ENCODE measurements at regions not wholly inside any gene's neighbourhood (a gene's known extent, or its start where the extent isn't known, plus 50 kb on each side); places are given as distances from the start of the nearest gene placed in this dataset.
"Not testable (repeated sequence)": the region's sequence is repeated elsewhere in the genome, so short reads cannot be mapped to it uniquely, and the experiment has no call there.

- no peak for DNase-seq
Observed at GRCh38 chr5:92543201-92543600, 1037.8 kb downstream of the NR2F1-AS1 start.

- DNase-seq: not testable (repeated sequence)
Observed at GRCh38 chr5:92542017-92542416, 1039.0 kb downstream of the NR2F1-AS1 start.

GRCh38 chr5:92527311-92528078 is 1053.5 kb downstream of the NR2F1-AS1 start:
- DNase-seq: no peak

GRCh38 chr5:92525131-92525530 is 1055.9 kb downstream of the NR2F1-AS1 start:
- no peak for DNase-seq

DNA sequence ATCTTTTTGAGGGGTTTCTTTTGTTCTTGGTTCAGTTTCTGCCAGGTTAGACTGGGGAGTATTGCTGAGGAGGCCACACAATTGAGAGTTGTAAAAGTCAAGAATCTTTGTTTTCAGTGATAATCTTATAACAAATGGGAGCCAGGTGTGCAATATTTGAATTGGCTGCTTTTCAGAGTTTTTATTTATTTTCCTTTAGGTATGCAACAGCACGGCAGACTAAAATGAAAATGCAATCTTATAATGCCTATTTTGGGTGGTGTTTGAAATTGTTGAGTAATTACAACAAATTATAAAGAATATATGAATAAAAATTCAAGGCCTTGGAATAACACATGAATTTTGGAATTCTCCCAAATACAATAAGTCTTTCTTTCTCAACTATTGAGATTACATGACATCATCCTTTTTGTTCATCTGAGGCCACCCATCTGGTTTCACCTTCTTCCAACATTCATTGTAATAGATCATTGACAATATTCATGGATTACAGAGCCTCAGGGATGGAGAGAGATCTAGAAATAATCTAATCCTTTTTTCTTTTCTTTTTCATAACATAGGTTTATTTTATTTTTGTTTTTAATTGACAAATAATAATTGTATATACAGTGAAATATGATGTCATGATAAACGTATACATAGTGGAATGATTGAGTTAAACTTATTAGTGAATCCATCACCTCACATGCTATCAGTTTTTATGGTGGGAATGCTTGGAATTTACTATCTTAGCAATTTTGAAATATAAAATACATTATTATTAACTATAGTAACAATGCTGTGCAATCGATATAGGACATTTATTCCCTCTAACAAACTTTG is 1061.0 kb downstream of the NR2F1-AS1 start:
- DNase-seq: no peak

GRCh38 chr5:92518318-92518904 is 1062.6 kb downstream of the NR2F1-AS1 start:
- DNase-seq: no peak

DNA sequence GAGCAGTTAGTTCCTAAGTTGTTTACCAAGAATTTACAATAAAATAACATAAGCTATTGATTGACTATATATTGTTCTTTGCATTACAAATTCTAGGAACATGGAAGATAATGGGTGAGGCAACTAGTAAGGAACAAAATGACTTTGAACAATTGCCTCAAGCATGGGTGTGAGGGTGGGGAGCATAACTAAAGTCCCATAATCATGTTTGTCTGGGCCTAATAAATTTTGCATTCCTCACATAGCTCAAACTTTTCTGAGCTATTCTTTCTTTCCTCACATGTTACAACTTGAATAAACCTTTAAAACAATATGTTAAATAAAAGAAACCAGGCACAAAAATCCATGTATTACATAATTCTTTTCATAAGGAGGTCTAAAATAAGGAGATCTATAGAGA is 1066.1 kb downstream of the NR2F1-AS1 start:
- no peak for DNase-seq

DNA sequence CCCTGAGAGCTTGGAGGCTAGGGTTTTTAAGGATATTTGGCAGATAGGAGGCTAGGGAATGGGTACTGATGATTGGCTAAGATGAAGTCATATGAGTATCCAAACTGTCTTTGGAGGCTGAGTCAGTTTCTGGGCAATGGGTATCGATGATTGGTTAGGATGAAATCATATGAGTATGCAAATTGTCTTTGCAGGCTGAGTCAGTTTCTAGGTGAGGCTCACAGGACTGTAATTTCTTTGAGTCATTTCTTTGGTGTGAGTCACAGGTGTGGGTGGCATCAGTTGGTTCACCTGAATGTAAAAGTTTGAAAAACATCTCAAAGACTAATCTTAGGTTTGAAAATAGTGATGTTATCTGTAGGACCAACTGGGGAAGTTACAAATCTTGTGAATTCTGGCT is 1068.0 kb downstream of the NR2F1-AS1 start:
- DNase-seq: no peak

DNA sequence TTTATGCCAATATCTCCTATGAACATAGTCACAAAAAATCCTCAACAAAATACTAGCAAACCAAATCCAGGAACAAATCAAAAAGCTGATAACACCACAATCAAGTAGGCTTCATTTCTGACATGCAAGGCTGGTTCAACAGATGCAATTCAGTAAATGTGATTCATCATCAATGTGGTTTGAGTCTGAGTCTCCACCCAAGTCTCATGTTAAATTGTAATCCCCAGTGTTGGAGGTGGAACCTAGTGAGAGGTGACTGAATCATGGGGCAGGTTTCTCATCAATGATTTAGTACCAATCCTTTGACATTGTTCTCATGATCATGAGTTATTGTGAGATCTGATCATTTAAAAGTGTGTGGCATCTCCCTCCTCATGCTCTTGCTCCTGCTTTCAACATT is 1072.7 kb downstream of the NR2F1-AS1 start:
- no peak for DNase-seq

DNA sequence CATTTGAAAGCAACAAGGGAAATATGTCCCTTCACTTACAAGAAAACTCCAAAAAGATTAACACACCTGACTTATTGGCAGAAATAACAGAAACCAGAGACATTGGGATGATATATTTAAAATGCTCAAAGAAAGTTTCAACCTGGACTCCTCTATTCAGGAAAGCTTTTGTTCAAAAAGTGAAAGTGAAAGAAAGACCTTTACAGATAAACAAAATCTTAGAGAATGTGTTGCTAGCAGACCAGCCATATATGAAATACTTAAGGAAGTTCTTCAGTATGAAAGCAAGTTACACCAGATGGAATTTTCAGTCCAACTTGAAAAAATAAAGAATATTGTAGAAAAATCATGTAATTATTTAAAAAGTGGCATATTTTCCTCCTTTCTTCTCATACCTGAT is 1075.1 kb downstream of the NR2F1-AS1 start:
- DNase-seq: no peak

DNA sequence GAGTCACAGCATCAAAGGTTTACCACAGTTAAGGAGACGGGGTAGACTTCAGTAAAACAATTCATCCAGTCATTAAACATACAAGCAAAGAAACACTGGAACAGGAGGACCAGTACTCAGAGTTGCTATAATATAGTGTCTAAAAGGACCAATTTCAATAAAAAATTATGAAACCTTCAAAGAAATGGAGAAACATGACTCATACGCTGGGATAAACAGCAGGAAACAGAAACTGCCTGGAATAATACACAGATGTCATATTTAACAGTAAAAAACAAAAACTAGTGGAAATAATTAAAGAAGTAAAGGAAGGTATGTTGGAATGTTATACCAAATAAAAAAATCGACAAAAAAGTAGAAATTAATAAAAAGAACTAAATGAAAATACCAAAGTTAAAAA is 1075.9 kb downstream of the NR2F1-AS1 start:
- no peak for DNase-seq

- DNase-seq: no peak
Observed at GRCh38 chr5:92504346-92504745, 1076.7 kb downstream of the NR2F1-AS1 start.

DNA sequence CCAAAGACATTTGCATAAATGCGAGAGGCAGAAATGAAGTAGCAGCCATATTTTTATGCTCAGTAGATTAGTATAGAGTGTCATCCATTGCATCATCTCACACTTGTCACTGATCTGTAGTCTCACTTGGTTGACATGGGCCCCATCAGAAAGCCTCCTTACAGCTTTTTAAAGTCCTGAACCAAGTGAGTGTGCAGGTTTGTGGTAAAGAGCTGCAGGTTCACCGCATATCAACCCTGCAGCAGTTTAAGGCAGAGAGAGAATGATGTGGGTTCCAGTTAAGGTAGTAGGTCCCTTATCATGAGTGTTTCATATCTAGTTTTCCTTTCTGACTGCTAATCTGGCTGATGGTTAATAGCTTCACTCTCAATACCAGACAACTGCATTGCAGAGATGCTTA is 1080.3 kb downstream of the NR2F1-AS1 start:
- no peak for DNase-seq

GRCh38 chr5:92496545-92496944 is 1084.5 kb downstream of the NR2F1-AS1 start:
- no peak for DNase-seq

GRCh38 chr5:92494508-92494907 is 1086.5 kb downstream of the NR2F1-AS1 start:
- DNase-seq: no peak

- no peak for DNase-seq
Observed at GRCh38 chr5:92492908-92493307, 1088.1 kb downstream of the NR2F1-AS1 start.

DNA sequence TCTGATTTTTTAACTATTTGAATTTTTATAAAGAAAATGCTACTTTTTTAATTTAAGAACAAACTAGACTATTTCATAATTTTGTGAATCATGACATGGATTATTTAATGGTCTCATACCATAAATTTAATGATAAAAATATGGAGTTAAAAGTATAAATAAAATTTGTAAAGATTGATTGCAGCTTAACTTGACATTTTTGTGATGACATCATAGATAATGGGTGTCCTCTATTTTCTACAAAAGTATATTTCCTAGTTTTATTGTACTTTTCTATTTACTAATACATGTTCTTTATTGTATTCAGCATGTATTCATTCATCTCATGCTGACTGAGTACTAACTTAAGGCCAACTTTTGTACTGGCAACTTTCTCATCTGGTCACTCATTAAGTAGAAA is 1096.5 kb downstream of the NR2F1-AS1 start:
- DNase-seq: no peak

DNA sequence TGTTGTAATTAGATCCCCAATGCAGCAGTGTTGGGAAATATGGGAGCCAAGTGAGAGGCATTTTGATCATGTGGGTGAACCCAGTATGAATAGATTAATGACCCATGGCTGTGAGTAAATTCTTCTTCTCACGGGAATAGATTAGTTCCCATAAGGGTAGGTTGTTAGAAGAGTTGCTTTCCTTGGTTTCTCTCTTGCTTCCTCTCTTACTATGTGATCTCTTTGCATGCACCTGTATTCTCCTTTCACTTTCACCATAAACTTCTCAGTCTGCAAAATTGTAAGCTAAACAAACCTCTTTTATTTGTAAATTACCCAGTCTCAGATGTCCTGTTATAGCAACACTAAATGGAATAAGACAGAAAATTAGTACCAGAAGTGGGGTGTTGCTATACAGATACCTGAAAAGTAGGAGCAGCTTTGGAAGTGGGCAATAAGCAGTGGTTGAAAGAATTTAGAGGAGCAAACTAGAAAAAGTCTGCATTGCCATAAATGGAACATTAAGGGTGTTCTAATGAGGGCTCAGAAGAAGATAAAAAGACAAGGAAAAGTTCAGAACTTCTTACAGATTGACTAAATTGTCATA is 1090.0 kb upstream of the ARRDC3 start:
- DNase-seq: no peak

- DNase-seq: no peak
Observed at GRCh38 chr5:92471861-92472260, 1088.7 kb upstream of the ARRDC3 start.

DNA sequence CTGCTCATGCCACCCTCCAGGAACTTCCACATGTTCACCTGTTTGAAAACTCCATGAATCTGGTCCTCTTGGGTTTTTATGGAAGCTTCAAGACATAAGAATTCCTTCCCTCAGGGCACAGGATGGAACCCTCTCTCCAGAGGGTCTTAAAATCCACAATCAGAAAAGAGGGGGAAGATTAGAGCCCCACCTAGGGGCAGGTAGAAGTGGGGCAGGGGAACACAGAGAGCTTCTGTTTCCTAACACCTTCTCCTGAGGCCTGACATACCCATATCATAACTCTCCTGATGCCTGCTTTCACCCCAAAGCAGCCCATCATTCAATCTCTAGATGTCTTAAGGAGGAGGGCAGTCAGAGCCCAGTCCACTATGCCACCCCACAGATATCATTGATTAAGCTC is 1087.7 kb upstream of the ARRDC3 start:
- DNase-seq: no peak

GRCh38 chr5:92468295-92468694 is 1085.2 kb upstream of the ARRDC3 start:
- no peak for DNase-seq

- DNase-seq: no peak
Observed at GRCh38 chr5:92467695-92468094, 1084.6 kb upstream of the ARRDC3 start.

- DNase-seq: no peak
Observed at GRCh38 chr5:92460505-92460904, 1077.4 kb upstream of the ARRDC3 start.

DNA sequence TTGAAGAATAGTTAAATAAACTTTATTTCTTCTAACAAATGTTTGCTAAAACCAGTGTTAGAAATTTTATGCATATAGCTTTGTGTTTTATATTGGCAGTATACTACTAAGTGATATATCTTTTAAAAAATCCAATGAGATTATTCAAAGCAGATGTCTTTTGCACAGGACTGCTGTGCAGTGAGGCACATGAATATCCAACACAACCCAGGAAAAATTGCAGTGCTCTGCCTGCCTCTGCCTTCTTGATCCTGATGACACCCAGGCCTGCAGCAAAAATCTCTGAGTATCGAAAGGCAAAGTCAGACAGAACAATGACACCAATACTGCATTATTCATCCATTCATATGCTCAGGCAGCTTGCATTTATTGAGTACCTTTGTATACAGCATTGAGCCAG is 1076.5 kb upstream of the ARRDC3 start:
- no peak for DNase-seq
